GM06990 (cell line): ENCODE measurements at regions not wholly inside any gene's neighbourhood (a gene's known extent, or its start where the extent isn't known, plus 50 kb on each side); places are given as distances from the start of the nearest gene placed in this dataset.

Experiments used
- DNase-seq: peaks from one replicate; pipeline ENCODE4 v3.0.0-alpha.2; 2011; ENCODE audit not compliant: insufficient read length; ENCODE audit errors: extremely low read depth
- H3K27me3 ChIP-seq: replicated peaks from 2 replicates; pipeline ENCODE4 v1.6.0; 2011; ENCODE audit warnings: low read length; ENCODE audit not compliant: control insufficient read depth, insufficient read depth
- H3K36me3 ChIP-seq: 2 replicates; pipeline ENCODE4 v1.5.1; 2011; ENCODE audit warnings: low read length; ENCODE audit not compliant: control insufficient read depth, insufficient read depth
- H3K4me3 ChIP-seq: replicated peaks from 2 replicates; pipeline ENCODE4 v1.5.1; 2011; ENCODE audit warnings: low read depth, mild to moderate bottlenecking, control low read depth, low read length
- CTCF ChIP-seq: IDR thresholded peaks from 2 replicates; pipeline ENCODE4 v1.5.1; 2011; ENCODE audit warnings: low read length, control low read depth, mild to moderate bottlenecking, inconsistent platforms; ENCODE audit not compliant: insufficient read depth, poor library complexity, severe bottlenecking

GRCh38 chr5:53250201-53250550 lies 140.6 kb upstream of the MOCS2 start:
- no peak for DNase-seq
- H3K4me3 ChIP-seq = no peak overlapping the region
- no peaks in the 10 kb centered on the region; the same call in 1 of the 2 replicates for H3K27me3 ChIP-seq
- no peak for TF ChIP-seq CTCF
- H3K36me3 ChIP-seq = no peaks in the 10 kb centered on the region

GRCh38 chr5:53253421-53253871 lies 143.9 kb upstream of the MOCS2 start:
- no peak for DNase-seq
- H3K27me3 ChIP-seq = no peaks in the 10 kb centered on the region; the same call in 1 of the 2 replicates
- no peak for TF ChIP-seq CTCF
- H3K36me3 ChIP-seq = no peaks in the 10 kb centered on the region
- H3K4me3 ChIP-seq = no peak overlapping the region

- no peak for DNase-seq
- H3K27me3 ChIP-seq = no peaks in the 10 kb centered on the region
- TF ChIP-seq CTCF = no peak
These were observed 147.2 kb upstream of the MOCS2 start for GRCh38 chr5:53256746-53257145.

GRCh38 chr5:53257806-53258373 lies 148.3 kb upstream of the MOCS2 start:
- no peaks in the 10 kb centered on the region for H3K27me3 ChIP-seq
- H3K4me3 ChIP-seq = no peak overlapping the region
- H3K36me3 ChIP-seq = no peaks in the 10 kb centered on the region
- TF ChIP-seq CTCF = no peak
- no peak for DNase-seq

More at GRCh38 chr5:53256746-53257145, 147.2 kb upstream of the MOCS2 start:
- no peaks in the 10 kb centered on the region for H3K36me3 ChIP-seq
- H3K4me3 ChIP-seq = no peak overlapping the region

- no peaks in the 10 kb centered on the region for H3K27me3 ChIP-seq
- DNase-seq = no peak
- no peak overlapping the region for H3K4me3 ChIP-seq
- no peak for TF ChIP-seq CTCF
- no peaks in the 10 kb centered on the region for H3K36me3 ChIP-seq
These were observed 149.6 kb upstream of the MOCS2 start for GRCh38 chr5:53259176-53259575.

- TF ChIP-seq CTCF = no peak
- no peak overlapping the region for H3K4me3 ChIP-seq
- H3K27me3 ChIP-seq = no peaks in the 10 kb centered on the region
- DNase-seq = no peak
- H3K36me3 ChIP-seq = no peaks in the 10 kb centered on the region
These were observed 150.9 kb upstream of the MOCS2 start for GRCh38 chr5:53260446-53260845.
